OCI-LY7 (cell line): ENCODE measurements at regions not wholly inside any gene's neighbourhood (a gene's known extent, or its start where the extent isn't known, plus 50 kb on each side); places are given as distances from the start of the nearest gene placed in this dataset.

Experiments used
- BruUV-seq: library from RNA; stranded (reverse); fragments of 400-500 nt; replicated peaks from 2 replicates; lab custom pipeline; 2021; lab: Mats Ljungman, UMichigan
- CTCF ChIA-PET: fragments of 300-600 bp; sonication (Branson Sonifier 250); formaldehyde crosslinking; loops from one replicate; lab custom pipeline; 2022; ENCODE audit warnings: antibody characterized with exemption; ENCODE audit not compliant: unreplicated experiment; lab: Charles Lee
- POLR2A ChIA-PET: fragments of 300-600 bp; sonication (Branson Sonifier 250); formaldehyde crosslinking; loops from one replicate; lab custom pipeline; 2022; ENCODE audit warnings: antibody characterized with exemption; lab: Charles Lee
- DNase-seq: peaks from one replicate; pipeline ENCODE4 v3.0.0-alpha.2; 2015; ENCODE audit warnings: low spot score
- H2AFZ ChIP-seq: fragments of 200-600 bp; sonication (generic), shearing (Covaris generic); 2 replicates; pipeline ENCODE4 v1.6.1; 2014; ENCODE audit warnings: mild to moderate bottlenecking, antibody characterized with exemption, low read length, moderate library complexity
- H3K27ac ChIP-seq: fragments of 200-600 bp; sonication (generic); 2 replicates; pipeline ENCODE4 v1.5.1; 2014; ENCODE audit warnings: mixed run types, low read depth, mild to moderate bottlenecking, moderate library complexity, low read length, inconsistent platforms; ENCODE audit not compliant: poor library complexity, severe bottlenecking
- H3K36me3 ChIP-seq: fragments of 200-600 bp; sonication (generic); 2 replicates; pipeline ENCODE4 v1.6.1; 2014; ENCODE audit warnings: mild to moderate bottlenecking, antibody characterized with exemption, low read length, moderate library complexity, mixed read lengths; ENCODE audit not compliant: insufficient read depth
- H3K4me1 ChIP-seq: fragments of 200-600 bp; sonication (generic); 2 replicates; pipeline ENCODE4 v1.5.1; 2014; ENCODE audit warnings: mild to moderate bottlenecking, low read length; ENCODE audit not compliant: insufficient read depth, poor library complexity, severe bottlenecking
- H3K4me2 ChIP-seq: fragments of 200-600 bp; sonication (generic); 2 replicates; pipeline ENCODE4 v1.6.1; 2014; ENCODE audit warnings: mild to moderate bottlenecking, low read length
- H3K4me3 ChIP-seq: fragments of 200-600 bp; sonication (generic); 2 replicates; pipeline ENCODE4 v1.5.1; 2014; ENCODE audit warnings: mild to moderate bottlenecking, low read depth, low read length; ENCODE audit not compliant: poor library complexity, severe bottlenecking
- H3K79me2 ChIP-seq: fragments of 200-600 bp; sonication (generic); 2 replicates; pipeline ENCODE4 v1.6.1; 2016; ENCODE audit warnings: low read depth, mild to moderate bottlenecking, low read length, moderate library complexity, mixed read lengths; ENCODE audit not compliant: insufficient read depth
- H3K9me2 ChIP-seq: fragments of 200-600 bp; sonication (generic); 2 replicates; pipeline ENCODE4 v1.6.1; 2016; ENCODE audit warnings: mild to moderate bottlenecking, low read length, mixed read lengths; ENCODE audit not compliant: insufficient read depth
- H3K9me3 ChIP-seq: fragments of 200-600 bp; sonication (generic); 2 replicates; pipeline ENCODE4 v1.6.1; 2014; ENCODE audit warnings: mild to moderate bottlenecking, mixed run types, low read length, mixed read lengths
- H4K20me1 ChIP-seq: fragments of 200-600 bp; sonication (generic); 2 replicates; pipeline ENCODE4 v1.6.1; 2014; ENCODE audit warnings: mild to moderate bottlenecking, antibody characterized with exemption, low read length, moderate library complexity, mixed read lengths; ENCODE audit not compliant: insufficient read depth
- EZH2phosphoT487 ChIP-seq: fragments of 200-600 bp; sonication (generic); IDR thresholded peaks from 2 replicates; pipeline ENCODE4 v1.6.1; 2018; ENCODE audit warnings: low read depth, borderline replicate concordance, mild to moderate bottlenecking, mixed run types, antibody characterized with exemption, low read length, moderate library complexity, mixed read lengths
- intact Hi-C: fragments of 100-400 bp; cut with micrococcal nuclease; formaldehyde crosslinking; loops from one replicate; pipeline ENCODE4 v1.10.0; 2022; ENCODE audit not compliant: unreplicated experiment
- TF ChIP-seq, protein P1 (sequence below): fragments of 200-600 bp; sonication (generic); conservative IDR thresholded peaks from 2 replicates; pipeline ENCODE4 v1.5.1; 2014; ENCODE audit warnings: mild to moderate bottlenecking, antibody characterized with exemption, low read length, moderate library complexity, mixed read lengths

DNA sequence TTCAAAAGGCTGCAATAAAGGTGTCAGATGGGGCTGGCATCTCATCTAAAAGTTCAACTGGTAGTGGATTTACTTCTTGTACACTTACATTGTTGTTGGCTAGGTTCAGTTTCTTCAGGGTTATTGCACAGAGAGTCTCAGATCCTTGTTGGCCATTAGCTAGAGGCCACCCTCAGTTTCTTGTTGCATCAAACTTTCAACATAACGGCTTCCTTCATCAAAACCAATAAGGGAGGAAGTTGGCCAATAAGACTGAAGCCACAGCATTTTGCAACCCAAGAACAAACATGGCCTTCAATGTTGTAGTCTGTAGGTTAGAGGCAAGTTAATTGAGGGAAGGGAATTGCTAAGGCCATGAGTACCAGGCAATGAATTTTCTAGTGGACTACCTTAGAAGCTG lies 218.0 kb downstream of the ZBBX start:
- H3K9me2 ChIP-seq = no peaks in the 10 kb centered on the region
- H3K36me3 ChIP-seq = no peaks in the 10 kb centered on the region
- H3K4me3 ChIP-seq = no peak overlapping the region
- H3K9me3 ChIP-seq = no peaks in the 10 kb centered on the region
- no peaks in the 10 kb centered on the region; the same call in 1 of the 2 replicates for H4K20me1 ChIP-seq
- no peak overlapping the region for H2AFZ ChIP-seq
- H3K4me1 ChIP-seq = no peaks in the 10 kb centered on the region
- ChIA-PET POLR2A (no interaction called here), CTCF (no interaction called here)
- DNase-seq = no peak
- no peak overlapping the region for H3K4me2 ChIP-seq
- intact Hi-C loops = no loop called here
- no TSS peak for BruUV-seq
- H3K79me2 ChIP-seq = no peaks in the 10 kb centered on the region
- TF ChIP-seq EZH2phosphoT487 = no peak
- TF ChIP-seq, protein P1, sequence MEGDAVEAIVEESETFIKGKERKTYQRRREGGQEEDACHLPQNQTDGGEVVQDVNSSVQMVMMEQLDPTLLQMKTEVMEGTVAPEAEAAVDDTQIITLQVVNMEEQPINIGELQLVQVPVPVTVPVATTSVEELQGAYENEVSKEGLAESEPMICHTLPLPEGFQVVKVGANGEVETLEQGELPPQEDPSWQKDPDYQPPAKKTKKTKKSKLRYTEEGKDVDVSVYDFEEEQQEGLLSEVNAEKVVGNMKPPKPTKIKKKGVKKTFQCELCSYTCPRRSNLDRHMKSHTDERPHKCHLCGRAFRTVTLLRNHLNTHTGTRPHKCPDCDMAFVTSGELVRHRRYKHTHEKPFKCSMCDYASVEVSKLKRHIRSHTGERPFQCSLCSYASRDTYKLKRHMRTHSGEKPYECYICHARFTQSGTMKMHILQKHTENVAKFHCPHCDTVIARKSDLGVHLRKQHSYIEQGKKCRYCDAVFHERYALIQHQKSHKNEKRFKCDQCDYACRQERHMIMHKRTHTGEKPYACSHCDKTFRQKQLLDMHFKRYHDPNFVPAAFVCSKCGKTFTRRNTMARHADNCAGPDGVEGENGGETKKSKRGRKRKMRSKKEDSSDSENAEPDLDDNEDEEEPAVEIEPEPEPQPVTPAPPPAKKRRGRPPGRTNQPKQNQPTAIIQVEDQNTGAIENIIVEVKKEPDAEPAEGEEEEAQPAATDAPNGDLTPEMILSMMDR = no peak
- H3K27ac ChIP-seq = no peak overlapping the region

DNA sequence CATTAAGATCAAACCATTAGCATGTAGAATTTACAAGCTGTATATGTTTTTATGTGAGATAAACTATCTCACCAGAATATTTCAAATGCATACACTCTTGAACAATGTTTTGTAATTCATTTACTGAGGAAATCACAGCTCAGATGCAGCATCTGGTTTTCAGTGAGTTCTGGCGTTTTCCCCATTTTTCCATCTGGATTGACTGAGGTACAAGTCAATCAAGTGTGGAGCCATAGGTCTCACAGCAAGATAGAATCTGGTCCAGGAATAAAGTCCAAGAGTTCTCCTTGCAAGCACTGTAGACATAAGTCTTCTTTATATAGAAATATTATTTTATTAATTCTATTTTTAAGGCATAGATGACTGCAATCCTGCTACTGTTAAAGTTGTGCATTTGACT lies 219.3 kb downstream of the ZBBX start:
- DNase-seq = no peak
- no TSS peak for BruUV-seq
- no peaks in the 10 kb centered on the region for H3K9me3 ChIP-seq
- H3K4me2 ChIP-seq = no peak overlapping the region
- no peaks in the 10 kb centered on the region for H3K79me2 ChIP-seq
- POLR2A ChIA-PET = no interaction called here
- no peak overlapping the region for H3K27ac ChIP-seq
- H3K4me3 ChIP-seq = no peak overlapping the region
- H3K9me2 ChIP-seq = no peaks in the 10 kb centered on the region
- no peak for TF ChIP-seq EZH2phosphoT487
- TF ChIP-seq, protein P1 = no peak
- no peaks in the 10 kb centered on the region for H3K36me3 ChIP-seq
- no peak overlapping the region for H2AFZ ChIP-seq
- H3K4me1 ChIP-seq = no peaks in the 10 kb centered on the region
- H4K20me1 ChIP-seq = no peaks in the 10 kb centered on the region
- CTCF ChIA-PET = no interaction called here
- intact Hi-C loops = no loop called here

DNA sequence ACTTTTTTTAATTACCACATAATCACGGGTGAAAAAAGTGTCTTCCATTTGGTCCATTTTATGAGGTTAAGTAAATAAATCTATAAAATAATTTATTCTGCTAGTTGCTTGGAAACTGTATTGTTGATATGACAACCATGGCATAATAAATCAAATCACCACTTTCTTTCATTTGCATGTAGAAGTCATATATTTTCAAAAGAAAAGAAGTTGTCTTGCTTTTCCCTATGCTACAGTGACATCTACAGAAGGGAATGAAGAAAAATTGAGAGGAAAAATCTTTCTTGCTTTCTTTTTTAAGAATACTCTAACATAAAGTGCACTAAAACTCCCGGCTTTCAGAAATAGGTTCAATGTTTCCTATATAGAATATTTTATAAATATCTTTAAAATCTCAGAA lies 228.5 kb downstream of the ZBBX start:
- no peak overlapping the region for H3K4me2 ChIP-seq
- H3K9me3 ChIP-seq = no peaks in the 10 kb centered on the region
- no peaks in the 10 kb centered on the region for H4K20me1 ChIP-seq
- no peak for TF ChIP-seq EZH2phosphoT487
- TF ChIP-seq, protein P1 = no peak
- H3K36me3 ChIP-seq = no peaks in the 10 kb centered on the region
- no peak overlapping the region for H3K27ac ChIP-seq
- no peaks in the 10 kb centered on the region for H3K79me2 ChIP-seq
- H3K4me3 ChIP-seq = no peak overlapping the region
- ChIA-PET POLR2A (no interaction called here), CTCF (no interaction called here)
- no TSS peak for BruUV-seq
- H2AFZ ChIP-seq = no peak overlapping the region
- intact Hi-C loops = no loop called here
- H3K9me2 ChIP-seq = no peaks in the 10 kb centered on the region
- DNase-seq = no peak
- H3K4me1 ChIP-seq = no peaks in the 10 kb centered on the region
